GM23338 (cell line): ENCODE measurements at regions not wholly inside any gene's neighbourhood (a gene's known extent, or its start where the extent isn't known, plus 50 kb on each side); places are given as distances from the start of the nearest gene placed in this dataset.

Source experiments
- ATAC-seq: fragments of 200-7000 bp; cut with Tn5 transposase; 3 replicates; pipeline ENCODE4 v1.9.1; 2020
- DNase-seq: peaks from one replicate; pipeline ENCODE4 v3.0.0-alpha.2; 2015; ENCODE audit warnings: low spot score
- H2AFZ ChIP-seq: fragments of 200-600 bp; sonication (generic); 2 replicates; pipeline ENCODE4 v1.8.0; 2016; ENCODE audit warnings: antibody characterized with exemption, mild to moderate bottlenecking, moderate library complexity
- H3F3A ChIP-seq: fragments of 200-600 bp; sonication (generic); replicated peaks from 2 replicates; pipeline ENCODE4 v1.8.0; 2017; ENCODE audit warnings: antibody characterized with exemption, mixed run types, low read depth
- H3K27ac ChIP-seq: fragments of 200-600 bp; sonication (generic); 2 replicates; pipeline ENCODE4 v1.6.1; 2016; ENCODE audit warnings: low read depth
- H3K27me3 ChIP-seq: fragments of 200-600 bp; sonication (generic); 2 replicates; pipeline ENCODE4 v1.8.0; 2016; ENCODE audit warnings: mild to moderate bottlenecking, mixed run types, moderate library complexity; ENCODE audit not compliant: insufficient read depth
- H3K36me3 ChIP-seq: fragments of 200-600 bp; sonication (generic); 2 replicates; pipeline ENCODE4 v1.8.0; 2016; ENCODE audit warnings: mild to moderate bottlenecking; ENCODE audit not compliant: insufficient read depth
- H3K4me1 ChIP-seq: fragments of 200-600 bp; sonication (generic); 2 replicates; pipeline ENCODE4 v1.8.0; 2016; ENCODE audit warnings: mild to moderate bottlenecking, moderate library complexity; ENCODE audit not compliant: insufficient read depth
- H3K4me2 ChIP-seq: fragments of 200-600 bp; sonication (generic); 2 replicates; pipeline ENCODE4 v1.7.1; 2017; ENCODE audit warnings: mixed run types
- H3K4me3 ChIP-seq: fragments of 200-600 bp; sonication (generic); 2 replicates; pipeline ENCODE4 v1.6.1; 2016; ENCODE audit warnings: mixed run types
- H3K79me2 ChIP-seq: fragments of 200-600 bp; sonication (generic); replicated peaks from 2 replicates; pipeline ENCODE4 v1.8.0; 2017; ENCODE audit warnings: mild to moderate bottlenecking; ENCODE audit not compliant: insufficient read depth
- H3K9me2 ChIP-seq: fragments of 200-600 bp; sonication (generic); 2 replicates; pipeline ENCODE4 v1.8.0; 2017; ENCODE audit not compliant: insufficient read depth
- H4K20me1 ChIP-seq: fragments of 200-600 bp; sonication (generic); replicated peaks from 2 replicates; pipeline ENCODE4 v1.8.0; 2017; ENCODE audit warnings: mild to moderate bottlenecking; ENCODE audit not compliant: insufficient read depth
- H3K27ac Mint-ChIP-seq: 2 replicates; pipeline ENCODE4 v1.8.0; 2020; ENCODE audit warnings: inconsistent platforms, mild to moderate bottlenecking, moderate library complexity, mixed read lengths
- H3K27me3 Mint-ChIP-seq: 3 replicates; pipeline ENCODE4 v1.8.0; 2022; ENCODE audit warnings: low read depth, mild to moderate bottlenecking, moderate library complexity, mixed read lengths, inconsistent platforms; ENCODE audit not compliant: insufficient read depth, poor library complexity
- H3K36me3 Mint-ChIP-seq: 3 replicates; pipeline ENCODE4 v1.8.0; 2021; ENCODE audit warnings: low read depth, mild to moderate bottlenecking, inconsistent platforms, moderate library complexity, mixed read lengths
- H3K4me1 Mint-ChIP-seq: 3 replicates; pipeline ENCODE4 v1.8.0; 2020; ENCODE audit warnings: mild to moderate bottlenecking, inconsistent platforms, mixed read lengths
- H3K4me3 Mint-ChIP-seq: 3 replicates; pipeline ENCODE4 v1.8.0; 2021; ENCODE audit warnings: moderate library complexity, mild to moderate bottlenecking, inconsistent platforms, mixed read lengths
- H3K9me3 Mint-ChIP-seq: 3 replicates; pipeline ENCODE4 v1.8.0; 2020; ENCODE audit warnings: moderate library complexity, mild to moderate bottlenecking, inconsistent platforms, mixed read lengths
- CREB1 ChIP-seq: fragments of 250-450 bp; sonication (Bioruptor Pico); IDR thresholded peaks from 2 replicates; pipeline ENCODE4 v1.5.0; 2020; ENCODE audit warnings: low read depth, mild to moderate bottlenecking, moderate library complexity
- EZH2 ChIP-seq: fragments of 200-600 bp; sonication (generic); IDR thresholded peaks from one replicate; pipeline ENCODE4 v1.8.0; 2017; ENCODE audit warnings: antibody characterized with exemption, mild to moderate bottlenecking, low read depth; ENCODE audit not compliant: unreplicated experiment
- JUNB ChIP-seq: IDR thresholded peaks from one replicate; pipeline ENCODE4 v1.6.1; 2016; ENCODE audit warnings: antibody characterized with exemption; ENCODE audit not compliant: unreplicated experiment
- NANOG ChIP-seq: IDR thresholded peaks from 2 replicates; pipeline ENCODE4 v1.6.1; 2016; ENCODE audit warnings: antibody characterized with exemption, borderline replicate concordance
- POLR2AphosphoS5 ChIP-seq: IDR thresholded peaks from 2 replicates; pipeline ENCODE4 v1.6.1; 2016; ENCODE audit warnings: antibody characterized with exemption, low read depth
- TF ChIP-seq, protein P1 (sequence below): fragments of 250-450 bp; sonication (Bioruptor Pico); IDR thresholded peaks from 2 replicates; pipeline ENCODE4 v1.5.0; 2020; ENCODE audit warnings: mild to moderate bottlenecking, moderate library complexity
- TF ChIP-seq, protein P2 (sequence below): IDR thresholded peaks from 2 replicates; pipeline ENCODE4 v1.6.1; 2016; ENCODE audit warnings: antibody characterized with exemption

DNA sequence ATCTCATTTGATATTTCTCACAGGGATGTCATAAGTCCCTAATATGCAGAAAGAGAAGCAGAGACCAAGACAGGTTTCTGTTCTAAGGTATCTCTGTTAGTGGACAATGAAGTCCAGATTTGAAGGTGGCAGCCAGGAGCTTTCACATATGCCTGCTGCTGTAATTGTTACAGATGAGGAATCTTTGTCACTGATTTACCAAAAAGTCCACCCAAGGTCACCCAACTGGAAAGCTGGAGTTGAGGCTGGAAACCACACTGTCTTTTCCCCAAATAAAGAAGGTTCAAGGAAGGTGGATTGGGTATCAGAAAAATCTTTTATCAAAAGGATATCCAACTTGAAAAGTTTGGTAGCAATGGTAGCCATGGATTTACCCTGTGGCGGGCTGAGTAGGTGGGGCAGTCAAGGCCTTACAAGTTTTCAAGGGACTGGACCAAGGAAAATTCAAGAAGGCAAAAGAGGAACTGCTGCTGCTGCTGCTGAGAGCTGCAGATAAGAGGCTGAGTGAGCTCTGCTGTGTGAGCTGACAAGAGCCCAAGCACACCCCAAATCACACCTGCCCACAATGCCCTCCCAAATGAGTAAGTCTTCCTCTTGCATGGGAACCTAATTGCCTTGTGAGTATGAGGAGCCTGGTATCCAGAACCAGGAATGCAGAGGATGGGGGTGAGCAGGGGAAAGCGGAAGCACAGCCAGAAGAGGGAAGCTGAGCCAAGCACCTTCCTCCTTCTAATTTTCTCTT is 241.2 kb downstream of the ANAPC1 start:
- Mint-ChIP-seq H3K4me3 (no peak overlapping the region), H3K27ac (no peak overlapping the region), H3K9me3 (peaks cover 11% of the 10 kb centered on the region; the same call in 2 of the 3 replicates), H3K27me3 (no peaks in the 10 kb centered on the region), H3K4me1 (no peaks in the 10 kb centered on the region), H3K36me3 (0 out of 3 replicates have a peak, but pooled peaks cover 2% of the 10 kb centered on the region)
- H4K20me1 ChIP-seq = no peaks in the 10 kb centered on the region
- TF ChIP-seq NANOG (no peak), JUNB (no peak), EZH2 (no peak), POLR2AphosphoS5 (no peak), CREB1 (CRISPR knock-in tag) (no peak)
- TF ChIP-seq, protein P1, sequence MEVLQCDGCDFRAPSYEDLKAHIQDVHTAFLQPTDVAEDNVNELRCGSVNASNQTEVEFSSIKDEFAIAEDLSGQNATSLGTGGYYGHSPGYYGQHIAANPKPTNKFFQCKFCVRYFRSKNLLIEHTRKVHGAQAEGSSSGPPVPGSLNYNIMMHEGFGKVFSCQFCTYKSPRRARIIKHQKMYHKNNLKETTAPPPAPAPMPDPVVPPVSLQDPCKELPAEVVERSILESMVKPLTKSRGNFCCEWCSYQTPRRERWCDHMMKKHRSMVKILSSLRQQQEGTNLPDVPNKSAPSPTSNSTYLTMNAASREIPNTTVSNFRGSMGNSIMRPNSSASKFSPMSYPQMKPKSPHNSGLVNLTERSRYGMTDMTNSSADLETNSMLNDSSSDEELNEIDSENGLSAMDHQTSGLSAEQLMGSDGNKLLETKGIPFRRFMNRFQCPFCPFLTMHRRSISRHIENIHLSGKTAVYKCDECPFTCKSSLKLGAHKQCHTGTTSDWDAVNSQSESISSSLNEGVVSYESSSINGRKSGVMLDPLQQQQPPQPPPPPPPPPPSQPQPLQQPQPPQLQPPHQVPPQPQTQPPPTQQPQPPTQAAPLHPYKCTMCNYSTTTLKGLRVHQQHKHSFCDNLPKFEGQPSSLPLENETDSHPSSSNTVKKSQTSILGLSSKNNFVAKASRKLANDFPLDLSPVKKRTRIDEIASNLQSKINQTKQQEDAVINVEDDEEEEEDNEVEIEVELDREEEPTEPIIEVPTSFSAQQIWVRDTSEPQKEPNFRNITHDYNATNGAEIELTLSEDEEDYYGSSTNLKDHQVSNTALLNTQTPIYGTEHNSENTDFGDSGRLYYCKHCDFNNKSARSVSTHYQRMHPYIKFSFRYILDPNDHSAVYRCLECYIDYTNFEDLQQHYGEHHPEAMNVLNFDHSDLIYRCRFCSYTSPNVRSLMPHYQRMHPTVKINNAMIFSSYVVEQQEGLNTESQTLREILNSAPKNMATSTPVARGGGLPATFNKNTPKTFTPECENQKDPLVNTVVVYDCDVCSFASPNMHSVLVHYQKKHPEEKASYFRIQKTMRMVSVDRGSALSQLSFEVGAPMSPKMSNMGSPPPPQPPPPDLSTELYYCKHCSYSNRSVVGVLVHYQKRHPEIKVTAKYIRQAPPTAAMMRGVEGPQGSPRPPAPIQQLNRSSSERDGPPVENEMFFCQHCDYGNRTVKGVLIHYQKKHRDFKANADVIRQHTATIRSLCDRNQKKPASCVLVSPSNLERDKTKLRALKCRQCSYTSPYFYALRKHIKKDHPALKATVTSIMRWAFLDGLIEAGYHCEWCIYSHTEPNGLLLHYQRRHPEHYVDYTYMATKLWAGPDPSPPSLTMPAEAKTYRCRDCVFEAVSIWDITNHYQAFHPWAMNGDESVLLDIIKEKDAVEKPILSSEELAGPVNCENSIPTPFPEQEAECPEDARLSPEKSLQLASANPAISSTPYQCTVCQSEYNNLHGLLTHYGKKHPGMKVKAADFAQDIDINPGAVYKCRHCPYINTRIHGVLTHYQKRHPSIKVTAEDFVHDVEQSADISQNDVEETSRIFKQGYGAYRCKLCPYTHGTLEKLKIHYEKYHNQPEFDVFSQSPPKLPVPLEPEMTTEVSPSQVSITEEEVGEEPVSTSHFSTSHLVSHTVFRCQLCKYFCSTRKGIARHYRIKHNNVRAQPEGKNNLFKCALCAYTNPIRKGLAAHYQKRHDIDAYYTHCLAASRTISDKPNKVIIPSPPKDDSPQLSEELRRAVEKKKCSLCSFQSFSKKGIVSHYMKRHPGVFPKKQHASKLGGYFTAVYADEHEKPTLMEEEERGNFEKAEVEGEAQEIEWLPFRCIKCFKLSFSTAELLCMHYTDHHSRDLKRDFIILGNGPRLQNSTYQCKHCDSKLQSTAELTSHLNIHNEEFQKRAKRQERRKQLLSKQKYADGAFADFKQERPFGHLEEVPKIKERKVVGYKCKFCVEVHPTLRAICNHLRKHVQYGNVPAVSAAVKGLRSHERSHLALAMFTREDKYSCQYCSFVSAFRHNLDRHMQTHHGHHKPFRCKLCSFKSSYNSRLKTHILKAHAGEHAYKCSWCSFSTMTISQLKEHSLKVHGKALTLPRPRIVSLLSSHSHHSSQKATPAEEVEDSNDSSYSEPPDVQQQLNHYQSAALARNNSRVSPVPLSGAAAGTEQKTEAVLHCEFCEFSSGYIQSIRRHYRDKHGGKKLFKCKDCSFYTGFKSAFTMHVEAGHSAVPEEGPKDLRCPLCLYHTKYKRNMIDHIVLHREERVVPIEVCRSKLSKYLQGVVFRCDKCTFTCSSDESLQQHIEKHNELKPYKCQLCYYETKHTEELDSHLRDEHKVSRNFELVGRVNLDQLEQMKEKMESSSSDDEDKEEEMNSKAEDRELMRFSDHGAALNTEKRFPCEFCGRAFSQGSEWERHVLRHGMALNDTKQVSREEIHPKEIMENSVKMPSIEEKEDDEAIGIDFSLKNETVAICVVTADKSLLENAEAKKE (CRISPR knock-in tag) = no peak
- TF ChIP-seq, protein P2, sequence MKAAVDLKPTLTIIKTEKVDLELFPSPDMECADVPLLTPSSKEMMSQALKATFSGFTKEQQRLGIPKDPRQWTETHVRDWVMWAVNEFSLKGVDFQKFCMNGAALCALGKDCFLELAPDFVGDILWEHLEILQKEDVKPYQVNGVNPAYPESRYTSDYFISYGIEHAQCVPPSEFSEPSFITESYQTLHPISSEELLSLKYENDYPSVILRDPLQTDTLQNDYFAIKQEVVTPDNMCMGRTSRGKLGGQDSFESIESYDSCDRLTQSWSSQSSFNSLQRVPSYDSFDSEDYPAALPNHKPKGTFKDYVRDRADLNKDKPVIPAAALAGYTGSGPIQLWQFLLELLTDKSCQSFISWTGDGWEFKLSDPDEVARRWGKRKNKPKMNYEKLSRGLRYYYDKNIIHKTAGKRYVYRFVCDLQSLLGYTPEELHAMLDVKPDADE = no peak
- H3K36me3 ChIP-seq = no peaks in the 10 kb centered on the region
- ATAC-seq = no peak
- no peak overlapping the region for H3K27ac ChIP-seq
- no peak overlapping the region for H3K4me3 ChIP-seq
- no peaks in the 10 kb centered on the region for H3K4me1 ChIP-seq
- H3K79me2 ChIP-seq = no peaks in the 10 kb centered on the region
- H2AFZ ChIP-seq = peak overlapping the region; percentile 32; the same call in 1 of the 2 replicates
- no peak for DNase-seq
- H3K27me3 ChIP-seq = no peaks in the 10 kb centered on the region
- no peak overlapping the region for H3K4me2 ChIP-seq
- H3F3A ChIP-seq = no peaks in the 10 kb centered on the region
- peaks cover 7% of the 10 kb centered on the region for H3K9me2 ChIP-seq
